Left ventricle myocardium superior (tissue), 1 donor: ENCODE measurements at regions not wholly inside any gene's neighbourhood (a gene's known extent, or its start where the extent isn't known, plus 50 kb on each side); places are given as distances from the start of the nearest gene placed in this dataset.

ENCODE experiments used
- ATAC-seq: fragments of 200-7000 bp; cut with Tn5 transposase; one replicate; pipeline ENCODE4 v1.9.1; 2020; ENCODE audit warnings: mild to moderate bottlenecking, moderate library complexity
- DNase-seq: peaks from one replicate; pipeline ENCODE4 v3.0.0-alpha.2; 2020
- intact Hi-C: fragments of 100-400 bp; cut with micrococcal nuclease; formaldehyde crosslinking; loops from one replicate; pipeline ENCODE4 v1.11.0; 2022
- donor health status: DM: no; HTN: yes; CAD: no; lungs with severe emphysema.

DNA sequence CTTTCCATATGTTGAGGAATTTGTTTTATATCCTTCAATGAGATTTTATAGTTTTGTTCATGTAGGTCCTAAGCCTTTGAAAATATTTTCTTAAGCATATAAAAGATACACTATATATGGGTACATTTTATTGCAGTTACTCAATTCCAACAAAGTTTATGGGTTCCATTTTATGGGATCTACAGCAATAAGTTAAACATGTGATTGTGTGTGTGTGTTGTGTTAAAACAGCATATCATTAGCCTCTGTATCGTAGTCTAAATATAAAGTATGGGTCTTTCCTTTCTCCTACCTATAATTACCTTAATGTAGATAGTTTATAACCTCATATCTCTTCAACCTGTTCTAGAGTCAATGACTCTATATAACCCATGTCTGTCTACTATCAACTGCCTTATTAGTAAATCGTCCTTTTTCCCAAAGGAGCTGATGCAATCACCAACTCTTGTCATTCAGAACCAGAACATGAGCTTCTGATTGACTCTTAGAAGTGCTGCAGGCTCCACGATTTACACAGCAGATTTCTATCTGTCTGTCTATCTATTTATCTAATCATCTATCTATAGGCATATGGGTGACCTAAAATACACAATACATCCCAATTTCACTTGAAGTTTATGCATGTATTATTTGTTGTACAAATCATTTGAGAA is 512.6 kb upstream of the CBLB start:
- intact Hi-C loops: no loop called here
- DNase-seq: no peak
- ATAC-seq: no peak

DNA sequence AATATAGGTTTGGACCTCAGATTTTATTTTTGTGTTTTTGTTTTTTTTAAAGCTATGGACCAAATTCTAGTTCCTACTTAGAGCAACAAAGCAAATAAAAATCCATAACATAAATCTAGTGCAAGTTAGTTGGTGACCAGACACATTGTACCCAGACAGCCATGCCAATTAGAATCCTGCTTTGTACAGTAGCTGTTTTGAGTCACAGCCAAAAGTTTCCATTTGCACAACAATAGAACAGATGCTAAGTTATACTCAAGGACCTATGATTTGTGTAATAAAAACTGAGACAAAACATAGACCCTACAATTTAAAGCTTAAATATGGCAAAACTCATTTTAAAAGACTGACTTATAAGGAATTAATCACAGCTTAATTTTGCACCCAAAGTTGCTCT is 513.1 kb upstream of the CBLB start:
- no peak for DNase-seq
- intact Hi-C loops: no loop called here
- ATAC-seq: no peak

DNA sequence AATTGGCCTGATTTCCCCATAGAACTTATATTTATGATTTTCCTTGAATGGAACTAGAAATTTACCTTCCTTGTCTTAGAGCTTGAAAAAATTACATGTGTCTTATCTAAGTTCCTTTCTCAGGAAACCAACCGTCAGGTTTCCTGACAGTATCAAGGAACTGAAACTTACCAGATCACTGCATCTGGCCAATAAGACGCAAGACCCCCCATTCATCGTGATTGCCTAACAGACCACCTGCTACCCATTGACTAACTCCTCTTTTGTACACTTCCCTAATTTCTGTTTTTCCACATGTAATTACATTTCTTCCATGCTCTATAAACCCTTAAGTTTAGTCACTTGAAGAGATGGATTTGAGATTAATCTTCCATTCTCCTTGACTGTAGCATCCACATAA is 517.2 kb upstream of the CBLB start:
- intact Hi-C loops: no loop called here
- DNase-seq: no peak
- no peak for ATAC-seq

DNA sequence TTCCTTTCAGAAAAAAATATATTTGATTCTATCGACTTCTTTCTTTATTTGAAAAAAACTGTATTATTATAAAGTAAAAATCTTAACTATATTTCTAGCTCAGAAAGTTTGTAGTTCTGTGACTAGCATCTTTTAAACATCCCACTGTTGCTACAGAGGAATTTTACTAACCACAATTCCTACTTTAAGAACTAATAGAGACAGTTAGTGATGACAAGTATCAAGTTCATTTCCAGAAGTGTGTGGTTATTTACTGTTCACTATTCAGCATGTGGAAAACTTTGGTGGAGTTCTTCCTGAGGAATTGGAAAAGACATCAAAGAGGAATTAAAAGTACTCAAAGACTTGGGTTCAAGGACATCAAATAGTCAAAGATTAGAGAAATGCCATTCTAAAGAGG is 524.1 kb upstream of the CBLB start:
- no peak for ATAC-seq
- no peak for DNase-seq
- intact Hi-C loops: no loop called here

DNA sequence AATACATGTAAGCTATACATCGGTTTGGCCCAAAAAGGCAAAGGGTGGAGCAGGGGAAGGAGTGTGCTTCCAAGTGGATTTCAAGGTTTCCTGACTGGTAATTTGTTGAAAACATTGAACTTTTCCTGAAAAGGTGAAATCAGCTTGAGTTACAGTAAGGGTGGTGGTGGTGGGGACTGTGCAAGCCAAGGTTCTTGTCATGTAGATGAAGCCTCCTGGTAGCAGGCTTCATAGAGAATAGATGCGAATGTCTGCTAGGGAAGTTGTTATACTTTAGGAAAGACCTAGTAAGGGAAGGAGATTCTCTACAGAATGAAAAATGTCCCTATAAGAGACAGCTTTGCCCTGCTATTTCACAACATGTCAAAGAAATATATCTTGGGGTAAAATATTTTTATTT is 528.2 kb upstream of the CBLB start:
- DNase-seq: no peak
- no peak for ATAC-seq
- intact Hi-C loops: no loop called here

DNA sequence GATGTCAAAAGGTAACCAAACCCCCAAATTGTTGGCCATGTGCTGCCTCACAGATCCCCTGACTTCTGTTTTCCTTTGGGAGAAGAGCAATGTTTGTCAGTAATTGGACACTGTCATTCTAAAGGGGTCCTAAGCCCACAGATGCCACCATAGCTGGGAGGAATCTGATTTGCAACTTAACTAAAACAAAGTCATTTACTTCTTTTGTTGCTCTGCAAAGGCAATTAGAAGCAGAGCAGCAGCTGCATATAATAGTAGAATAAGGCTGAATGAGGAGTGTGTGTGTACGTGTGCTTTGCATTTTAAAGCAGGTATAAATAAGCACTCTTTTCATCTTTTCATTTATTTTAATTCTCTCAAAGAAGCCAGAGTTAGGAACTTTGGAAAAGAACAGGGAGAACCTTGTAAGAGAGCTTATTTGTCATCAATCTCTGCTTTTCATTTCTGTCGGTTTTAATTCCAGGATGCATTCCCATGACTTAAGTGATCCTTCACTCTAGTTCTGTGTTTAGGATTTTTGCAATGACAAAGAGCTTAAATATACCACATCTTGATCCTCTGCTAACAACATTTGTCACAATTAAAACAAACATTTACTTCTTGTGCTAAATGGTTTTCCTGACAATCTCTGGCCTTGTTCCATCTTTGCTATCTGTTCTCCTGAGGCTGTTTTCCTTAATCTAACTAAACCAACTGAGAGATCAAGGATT is 530.2 kb upstream of the CBLB start:
- intact Hi-C loops: no loop called here
- DNase-seq (no peak), ATAC-seq (no peak)

DNA sequence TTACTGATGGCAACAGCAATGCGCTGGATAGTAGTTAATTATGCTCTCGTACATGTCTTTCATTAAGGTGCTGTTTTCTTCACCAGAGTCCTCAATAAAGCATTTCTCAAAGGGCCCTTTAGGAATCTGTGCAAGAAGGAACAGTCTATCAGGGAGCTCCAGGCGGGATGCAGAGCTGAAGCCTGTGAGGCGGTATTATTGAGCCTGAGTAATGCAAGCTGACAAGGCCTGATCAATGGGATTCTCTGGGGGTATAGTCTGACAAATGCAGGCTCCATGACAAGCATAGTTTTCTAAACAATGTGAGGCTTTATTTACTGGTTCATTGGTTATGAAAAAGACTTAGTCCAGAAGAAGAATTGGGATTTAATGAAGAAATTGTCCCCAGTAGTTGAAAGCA is 530.9 kb upstream of the CBLB start:
- DNase-seq (no peak), ATAC-seq (no peak)
- intact Hi-C loops: no loop called here

DNA sequence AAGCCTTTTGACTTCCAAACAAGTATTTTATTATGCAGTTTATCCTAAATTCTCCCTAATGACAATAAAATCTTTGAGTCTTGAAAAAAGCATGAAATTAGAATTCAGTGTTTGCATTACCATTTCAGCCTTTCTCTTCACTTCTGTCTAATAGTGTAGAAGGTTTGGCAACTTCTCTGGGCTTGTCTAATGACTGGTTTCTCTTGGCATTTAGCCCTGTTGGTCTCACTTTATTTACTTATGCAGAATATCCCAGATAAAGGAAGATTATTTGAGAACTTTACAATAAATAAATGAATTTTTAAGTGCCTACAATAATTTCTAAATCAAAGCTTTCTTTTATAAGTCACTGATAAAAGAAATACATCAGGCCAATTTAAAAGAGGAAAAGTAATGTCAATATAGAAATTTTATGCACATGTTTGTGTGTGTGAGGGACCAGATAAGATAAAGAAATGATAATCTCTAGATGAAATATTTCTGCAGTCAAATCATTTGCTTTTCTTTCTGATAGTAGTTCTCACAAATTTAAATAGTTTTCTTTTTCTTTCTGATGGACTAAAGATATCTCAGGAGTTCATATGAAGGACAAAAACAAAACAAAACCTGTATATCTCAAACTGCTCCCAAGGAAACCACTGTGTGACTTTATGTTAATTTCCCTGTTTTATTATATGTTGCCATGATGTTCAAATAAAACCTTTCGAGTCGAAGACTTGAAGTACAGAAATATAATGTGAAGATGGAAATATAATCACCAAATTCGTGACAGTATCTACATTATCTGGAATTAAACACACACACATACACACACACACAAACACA is 533.1 kb upstream of the CBLB start:
- no peak for DNase-seq
- intact Hi-C loops: no loop called here
- no peak for ATAC-seq

DNA sequence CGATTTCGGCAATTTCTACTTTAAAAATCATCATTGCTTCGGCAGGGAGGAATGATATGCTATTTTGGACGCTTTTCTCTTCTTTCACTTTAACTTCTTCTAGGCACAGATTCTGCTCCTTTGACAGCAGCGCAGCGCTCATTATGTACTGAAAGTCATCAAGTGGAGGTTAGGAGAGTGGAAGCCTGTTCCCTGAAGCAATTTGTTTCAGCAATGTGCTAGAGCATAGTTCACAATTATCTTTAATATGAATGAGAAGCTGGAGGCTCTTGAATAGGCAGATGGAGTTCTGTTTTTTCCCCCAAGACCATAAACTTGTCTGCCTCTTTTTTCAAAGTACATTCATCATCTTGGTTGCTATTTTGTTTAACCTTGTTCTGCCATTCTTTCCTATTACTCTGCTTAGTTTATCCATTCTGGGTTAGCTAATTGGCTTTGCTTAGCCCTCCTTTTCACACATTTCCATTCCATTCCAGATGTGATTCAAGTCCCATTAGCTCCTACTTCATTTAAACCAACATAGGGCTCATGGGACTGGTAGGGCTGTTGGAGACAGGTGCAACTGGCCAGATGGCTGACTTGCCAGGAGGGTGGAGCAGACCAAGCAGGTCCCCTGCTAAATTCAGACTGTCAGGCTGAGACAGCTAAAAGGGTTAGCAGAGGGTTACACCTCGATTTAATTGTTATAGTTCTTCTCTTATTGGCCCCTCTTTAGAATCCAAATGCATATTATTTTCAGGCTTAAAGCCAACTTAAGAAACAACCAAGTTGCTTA is 534.7 kb upstream of the CBLB start:
- intact Hi-C loops: no loop called here
- DNase-seq: no peak
- no peak for ATAC-seq

DNA sequence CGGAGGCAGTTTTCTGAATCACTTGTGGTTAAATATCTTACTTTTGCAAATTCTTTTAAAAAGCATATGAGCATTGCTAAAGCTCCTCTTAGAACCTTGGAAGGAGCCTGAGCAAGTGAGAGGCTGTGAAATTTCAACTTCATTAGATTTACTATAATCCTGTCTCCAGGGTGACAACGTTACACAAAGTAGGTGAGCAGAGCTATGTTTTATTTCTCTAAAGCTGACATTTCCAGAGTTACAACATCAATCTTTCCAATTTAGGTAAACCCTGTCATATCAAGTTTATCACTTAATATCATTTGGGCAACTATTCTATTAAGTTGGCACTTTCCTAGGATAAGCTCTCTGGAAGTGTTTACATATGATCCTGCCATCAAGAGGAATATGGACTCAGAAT is 544.9 kb upstream of the CBLB start:
- intact Hi-C loops: no loop called here
- DNase-seq (no peak), ATAC-seq (no peak)

DNA sequence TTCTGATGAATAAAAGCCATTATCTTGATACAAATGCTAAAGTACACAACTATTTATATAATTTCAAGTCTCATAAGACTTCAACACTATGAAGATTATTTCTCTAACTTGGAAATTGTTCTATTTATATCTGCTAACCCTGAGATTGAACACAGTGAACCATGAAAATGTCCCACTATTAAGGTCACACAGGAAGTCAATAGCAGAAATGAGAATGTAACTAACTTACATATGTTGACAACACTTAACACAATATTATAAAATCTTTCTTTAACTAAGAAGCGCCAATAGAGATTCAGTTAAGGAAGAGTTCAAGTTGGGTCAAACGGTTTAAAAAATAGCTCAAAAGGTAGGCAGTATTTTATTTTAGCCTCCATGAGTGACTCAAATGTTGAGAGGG is 551.8 kb upstream of the CBLB start:
- no peak for DNase-seq
- intact Hi-C loops: no loop called here
- ATAC-seq: no peak

DNA sequence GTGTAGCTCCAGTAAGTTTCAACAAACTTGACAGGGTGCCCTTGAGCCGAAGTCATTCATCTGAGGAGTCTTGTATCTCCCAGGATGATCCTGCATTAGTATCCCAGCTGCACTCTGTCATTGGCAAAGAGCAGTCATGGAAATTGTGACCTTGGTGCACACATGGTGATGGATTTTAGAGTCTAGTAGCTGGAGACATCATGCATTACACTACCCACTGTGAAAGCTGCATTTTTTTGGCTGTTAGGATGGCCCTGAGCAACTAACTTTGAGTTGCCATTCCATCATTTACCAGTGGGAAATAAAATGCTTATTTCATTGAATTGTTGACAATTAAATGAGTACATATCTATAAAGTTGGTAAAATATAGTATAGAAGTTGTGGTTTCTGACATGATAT is 552.6 kb upstream of the CBLB start:
- no peak for ATAC-seq
- intact Hi-C loops: no loop called here
- DNase-seq: no peak

DNA sequence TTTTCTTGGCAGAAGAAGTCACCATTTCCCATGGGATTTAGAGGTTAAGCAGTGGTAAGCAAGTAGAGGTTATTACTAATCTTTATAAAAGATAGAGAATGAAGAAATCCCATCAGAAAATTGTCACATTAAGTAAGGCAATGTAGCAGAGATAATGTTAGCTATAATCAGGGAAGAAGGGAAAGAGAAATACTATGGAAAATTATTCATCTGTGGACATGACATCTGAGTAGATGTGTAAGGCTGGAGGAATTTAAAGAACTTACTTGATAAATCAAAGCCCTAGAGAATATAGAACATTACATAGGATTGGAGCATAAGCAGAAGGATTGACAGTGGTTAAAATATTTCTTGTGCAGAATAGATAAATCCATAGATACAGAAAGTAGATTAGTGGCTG is 553.1 kb upstream of the CBLB start:
- no peak for ATAC-seq
- intact Hi-C loops: no loop called here
- DNase-seq: no peak

DNA sequence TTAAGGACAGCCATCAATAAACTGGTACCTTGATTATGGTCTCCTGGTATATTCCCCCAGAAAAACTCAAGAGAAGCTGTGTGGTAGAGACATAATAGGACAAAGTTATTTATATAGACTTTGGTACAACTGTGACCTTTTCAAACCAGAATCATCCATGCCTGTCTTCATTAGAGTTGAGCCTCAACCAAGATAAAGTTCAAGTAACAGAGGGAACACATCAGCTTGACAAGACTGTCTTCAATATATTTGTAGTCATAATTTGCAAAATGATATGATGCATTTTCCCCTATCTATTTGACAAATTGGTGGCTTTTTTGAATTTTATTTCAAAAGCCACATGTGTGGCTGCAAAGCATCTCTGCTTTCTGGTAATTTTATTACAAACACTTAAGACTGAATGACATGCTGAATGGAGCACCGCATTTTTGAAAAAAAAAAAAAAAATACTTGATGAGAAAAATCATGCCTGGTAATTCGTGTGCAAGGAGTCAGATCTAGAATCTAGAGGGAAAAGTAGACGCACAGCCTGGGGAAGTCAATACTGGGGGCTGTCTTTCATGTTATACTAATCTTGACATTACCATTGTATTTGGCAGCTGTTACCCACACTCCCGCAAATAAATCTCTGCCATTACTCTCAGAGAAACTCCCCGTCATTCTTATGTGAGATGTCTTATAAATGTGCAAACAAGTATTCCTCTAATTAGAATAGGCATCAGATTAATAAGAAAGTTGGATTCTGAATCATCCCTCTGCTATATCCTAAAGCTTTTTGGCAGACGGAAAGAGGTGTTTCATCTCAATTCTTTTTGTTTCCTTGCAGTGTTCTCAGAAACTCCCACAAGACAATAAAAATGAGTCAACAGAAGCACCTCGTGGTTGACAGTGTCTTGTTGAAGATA is 554.8 kb upstream of the CBLB start:
- ATAC-seq (no peak), DNase-seq (no peak)
- intact Hi-C loops: no loop called here

DNA sequence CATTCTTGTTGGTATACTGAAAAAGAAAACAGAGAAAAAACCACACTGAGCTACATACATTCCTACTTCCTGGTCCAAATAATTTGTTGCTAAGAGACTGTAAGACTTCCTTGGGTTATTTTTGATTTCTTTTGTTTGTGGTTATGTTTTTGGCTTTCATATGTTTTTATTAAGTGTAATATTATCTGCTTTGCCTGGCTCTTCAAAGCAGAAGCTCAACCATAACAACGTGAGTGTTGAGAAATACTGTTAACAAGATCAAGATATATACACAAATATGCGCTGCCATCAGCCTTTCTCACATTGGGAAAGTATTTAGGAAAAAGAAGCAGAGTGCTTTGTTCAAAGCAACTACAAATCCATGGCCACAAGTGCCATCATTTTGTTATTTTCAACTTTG is 556.2 kb upstream of the CBLB start:
- ATAC-seq: no peak
- intact Hi-C loops: no loop called here
- DNase-seq: no peak

DNA sequence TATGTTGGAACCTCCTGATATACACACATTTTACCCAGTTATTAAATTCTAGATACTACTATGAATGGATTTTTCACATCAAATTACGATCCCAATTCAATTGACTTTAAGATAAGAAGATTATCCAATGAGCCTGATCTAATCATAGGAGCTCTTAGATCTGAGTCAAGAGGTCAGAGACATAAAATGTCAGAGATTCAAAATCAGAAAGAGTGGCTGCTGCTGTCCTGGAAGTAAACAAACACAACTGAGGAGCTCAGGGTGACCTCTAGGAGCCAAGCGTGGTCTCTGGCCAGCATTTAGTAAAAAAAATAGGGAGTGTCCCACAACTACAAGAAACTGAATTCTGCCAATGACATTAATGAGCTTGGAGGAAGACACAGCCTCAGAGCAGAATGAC is 557.1 kb upstream of the CBLB start:
- ATAC-seq (no peak), DNase-seq (no peak)
- intact Hi-C loops: no loop called here

DNA sequence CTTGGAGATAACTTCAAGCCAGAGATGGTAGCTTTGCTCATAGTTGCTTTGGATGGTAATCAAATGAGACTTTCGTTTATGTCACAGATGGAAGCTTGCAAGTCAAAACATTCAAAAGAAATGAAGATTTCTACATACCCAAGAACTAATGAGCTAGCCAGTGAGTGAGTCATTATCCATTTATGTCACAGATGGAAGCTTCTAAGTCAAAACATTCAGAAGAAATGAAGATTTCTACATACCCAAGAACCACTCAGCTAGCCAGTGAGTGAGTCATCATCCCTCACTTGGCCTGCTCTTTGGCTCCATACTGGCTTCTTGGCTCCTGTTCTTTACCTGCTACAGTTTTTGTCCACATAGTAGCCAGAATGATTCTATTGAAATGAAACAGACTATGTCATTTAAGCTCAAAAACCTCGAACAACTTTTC is 559.8 kb upstream of the CBLB start:
- ATAC-seq (peak; percentile 92), DNase-seq (peak; percentile 30)
- intact Hi-C loops: no loop called here

DNA sequence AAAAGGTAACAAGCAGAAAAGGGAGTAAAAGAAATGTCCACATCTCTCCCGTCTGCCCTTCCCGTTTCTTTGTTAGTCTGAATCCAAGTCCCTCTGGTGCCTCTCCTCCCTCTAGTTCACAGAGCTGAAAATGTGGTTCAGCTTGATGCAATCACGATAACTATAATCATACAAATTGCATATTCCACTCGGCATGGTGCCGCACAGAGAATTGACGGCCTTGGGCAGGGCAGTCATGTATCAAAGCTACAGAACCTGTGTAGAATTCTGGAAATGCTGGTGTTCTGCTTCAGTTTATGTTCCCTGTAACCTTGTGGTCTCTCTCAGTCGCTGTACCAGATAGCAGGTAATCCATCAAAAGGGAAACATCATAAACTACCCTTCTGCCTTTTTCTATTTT is 562.9 kb upstream of the CBLB start:
- DNase-seq (no peak), ATAC-seq (no peak)
- intact Hi-C loops: no loop called here

DNA sequence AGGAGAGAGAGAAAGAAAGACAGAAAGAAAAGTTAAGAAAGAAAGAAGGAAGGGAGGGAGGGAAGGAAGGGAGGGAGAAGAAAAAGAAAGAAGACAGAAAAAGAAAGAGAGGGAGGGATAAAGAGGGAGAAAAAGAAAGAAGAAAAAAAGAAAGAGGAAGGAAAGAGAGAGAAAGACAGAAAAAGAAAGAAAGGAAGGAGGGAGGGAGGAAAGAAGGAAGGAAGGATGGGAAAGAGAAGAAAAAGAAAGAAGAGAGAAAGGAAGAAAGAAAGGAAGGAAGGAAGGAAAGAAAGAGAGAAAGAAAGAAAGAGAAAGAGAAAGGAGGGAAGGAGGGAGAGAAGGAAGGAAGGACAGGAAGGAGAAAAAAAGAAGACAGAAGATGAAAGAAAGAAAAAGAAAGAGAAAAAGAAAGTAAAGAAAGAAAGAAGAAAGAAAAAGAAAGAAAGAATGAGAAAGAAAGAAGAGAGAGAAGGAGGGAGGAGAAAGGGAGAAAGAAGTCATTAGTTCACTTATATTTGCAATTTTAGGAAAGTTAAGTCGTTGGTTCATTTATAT is 567.2 kb upstream of the CBLB start:
- DNase-seq: no peak
- ATAC-seq: no peak
- intact Hi-C loops: no loop called here
